ENCODE measurements at regions not wholly inside any gene's neighbourhood (a gene's known extent, or its start where the extent isn't known, plus 50 kb on each side); places are given as distances from the start of the nearest gene placed in this dataset.

DNA sequence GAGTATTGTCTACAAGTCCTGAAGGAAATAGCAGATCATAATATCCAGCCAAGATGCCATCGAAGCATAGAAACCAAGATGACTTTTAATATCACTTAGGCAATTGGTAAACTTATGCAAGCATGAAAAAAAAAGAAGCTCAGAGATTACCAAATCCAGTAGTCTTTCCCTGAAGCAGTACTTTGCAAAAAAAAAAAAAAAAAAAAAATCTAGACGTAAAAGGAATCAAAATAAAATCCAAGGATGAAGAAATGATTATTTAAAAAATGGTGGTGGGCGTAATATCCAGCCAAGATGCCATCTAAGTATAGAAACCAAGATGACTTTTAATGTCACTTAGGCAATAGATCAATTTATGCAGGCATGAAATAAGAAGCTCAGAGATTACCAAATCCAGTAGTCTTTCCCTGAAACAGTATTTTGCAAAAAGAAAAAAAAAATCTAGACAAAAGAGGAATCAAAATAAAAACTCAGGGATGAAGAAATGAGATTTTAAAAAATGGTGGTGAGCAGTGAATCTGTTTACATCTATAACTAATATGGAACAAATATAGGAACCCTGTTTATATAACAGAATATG lies 108.8 kb downstream of the GYPC start:
- TF ChIP-seq, protein P1, sequence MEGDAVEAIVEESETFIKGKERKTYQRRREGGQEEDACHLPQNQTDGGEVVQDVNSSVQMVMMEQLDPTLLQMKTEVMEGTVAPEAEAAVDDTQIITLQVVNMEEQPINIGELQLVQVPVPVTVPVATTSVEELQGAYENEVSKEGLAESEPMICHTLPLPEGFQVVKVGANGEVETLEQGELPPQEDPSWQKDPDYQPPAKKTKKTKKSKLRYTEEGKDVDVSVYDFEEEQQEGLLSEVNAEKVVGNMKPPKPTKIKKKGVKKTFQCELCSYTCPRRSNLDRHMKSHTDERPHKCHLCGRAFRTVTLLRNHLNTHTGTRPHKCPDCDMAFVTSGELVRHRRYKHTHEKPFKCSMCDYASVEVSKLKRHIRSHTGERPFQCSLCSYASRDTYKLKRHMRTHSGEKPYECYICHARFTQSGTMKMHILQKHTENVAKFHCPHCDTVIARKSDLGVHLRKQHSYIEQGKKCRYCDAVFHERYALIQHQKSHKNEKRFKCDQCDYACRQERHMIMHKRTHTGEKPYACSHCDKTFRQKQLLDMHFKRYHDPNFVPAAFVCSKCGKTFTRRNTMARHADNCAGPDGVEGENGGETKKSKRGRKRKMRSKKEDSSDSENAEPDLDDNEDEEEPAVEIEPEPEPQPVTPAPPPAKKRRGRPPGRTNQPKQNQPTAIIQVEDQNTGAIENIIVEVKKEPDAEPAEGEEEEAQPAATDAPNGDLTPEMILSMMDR (IDR thresholded peaks at IDR 0.05): no peak
- TF ChIP-seq POLR2A (IDR thresholded peaks at IDR 0.05) (no peak), POLR2AphosphoS5 (IDR thresholded peaks at IDR 0.05; ENCODE audit: insufficient read depth in 1 of 2, low read depth in 1 of 2) (no peak)
